SKM-1 treated with dmso at 0.1 percent for 144 hours (cell line): ENCODE measurements at regions not wholly inside any gene's neighbourhood (a gene's known extent, or its start where the extent isn't known, plus 50 kb on each side); places are given as distances from the start of the nearest gene placed in this dataset.

ENCODE experiments used
- DNase-seq: peaks from one replicate; lab custom pipeline; 2025; ENCODE audit not compliant: unreplicated experiment; lab: John Stamatoyannopoulos, UW

- no peak for DNase-seq
Measured at GRCh38 chr1:193988885-193989284, 802.5 kb upstream of the B3GALT2 start.

GRCh38 chr1:193979219-193979618, 792.8 kb upstream of the B3GALT2 start:
- no peak for DNase-seq

GRCh38 chr1:193974286-193974798, 787.9 kb upstream of the B3GALT2 start:
- no peak for DNase-seq

- DNase-seq, result no peak
Measured at GRCh38 chr1:193973428-193973827, 787.0 kb upstream of the B3GALT2 start.

- DNase-seq, result no peak
Measured at GRCh38 chr1:193971595-193971994, 785.2 kb upstream of the B3GALT2 start.

- no peak for DNase-seq
Measured at GRCh38 chr1:193960499-193960898, 774.1 kb upstream of the B3GALT2 start.

GRCh38 chr1:193960040-193960439, 773.6 kb upstream of the B3GALT2 start:
- no peak for DNase-seq

GRCh38 chr1:193957556-193958095, 771.2 kb upstream of the B3GALT2 start:
- DNase-seq, result no peak

GRCh38 chr1:193952778-193953374, 766.5 kb upstream of the B3GALT2 start:
- DNase-seq, result no peak

GRCh38 chr1:193951984-193952383, 765.6 kb upstream of the B3GALT2 start:
- no peak for DNase-seq

- DNase-seq, result no peak
Measured at GRCh38 chr1:193944454-193944853, 758.0 kb upstream of the B3GALT2 start.

- DNase-seq, result no peak
Measured at GRCh38 chr1:193940176-193940575, 753.8 kb upstream of the B3GALT2 start.

GRCh38 chr1:193939585-193939984, 753.2 kb upstream of the B3GALT2 start:
- DNase-seq, result no peak

GRCh38 chr1:193937308-193937707, 750.9 kb upstream of the B3GALT2 start:
- DNase-seq, result no peak

GRCh38 chr1:193932979-193933378, 746.6 kb upstream of the B3GALT2 start:
- DNase-seq, result no peak

GRCh38 chr1:193931356-193931755, 744.9 kb upstream of the B3GALT2 start:
- no peak for DNase-seq

GRCh38 chr1:193929374-193930033, 743.1 kb upstream of the B3GALT2 start:
- no peak for DNase-seq

- no peak for DNase-seq
Measured at GRCh38 chr1:193927550-193927949, 741.1 kb upstream of the B3GALT2 start.

- no peak for DNase-seq
Measured at GRCh38 chr1:193926956-193927355, 740.5 kb upstream of the B3GALT2 start.

GRCh38 chr1:193919827-193920226, 733.4 kb upstream of the B3GALT2 start:
- DNase-seq, result no peak

- DNase-seq, result no peak
Measured at GRCh38 chr1:193916452-193916851, 730.0 kb upstream of the B3GALT2 start.

- no peak for DNase-seq
Measured at GRCh38 chr1:193914871-193915270, 728.5 kb upstream of the B3GALT2 start.
